Keratinocyte (primary cell): ENCODE measurements at regions not wholly inside any gene's neighbourhood (a gene's known extent, or its start where the extent isn't known, plus 50 kb on each side); places are given as distances from the start of the nearest gene placed in this dataset.

Experiments used
- DNase-seq: peaks from one replicate; pipeline ENCODE4 v3.0.0-alpha.2; 2011; ENCODE audit warnings: low read depth, missing footprints, low spot score
- FAIRE-seq: peaks from 2 replicates; lab custom pipeline; 2011; peaks lifted over from hg19 to GRCh38; lab: Jason Lieb, UNC
- H2AFZ ChIP-seq: 2 replicates; pipeline ENCODE4 v1.6.0; 2012; ENCODE audit warnings: low read length, control low read depth, inconsistent platforms; ENCODE audit not compliant: control insufficient read depth
- H3K27ac ChIP-seq: 2 replicates; pipeline ENCODE4 v1.5.1; 2011; ENCODE audit warnings: low read length; ENCODE audit not compliant: control insufficient read depth, insufficient read depth
- H3K27me3 ChIP-seq: 3 replicates; pipeline ENCODE4 v1.6.0; 2011; ENCODE audit warnings: low read length; ENCODE audit not compliant: control insufficient read depth, insufficient read depth; ENCODE audit errors: extremely low read depth
- H3K36me3 ChIP-seq, 2 experiments: 2 replicates in 1 of 2; 3 replicates in 1 of 2; pipeline ENCODE4 v1.5.1; 2011; ENCODE audit warnings: low read length in 2 of 2, mild to moderate bottlenecking in 1 of 2; ENCODE audit not compliant: control insufficient read depth in 2 of 2, insufficient read depth in 2 of 2; ENCODE audit errors: extremely low read depth in 1 of 2
- H3K4me1 ChIP-seq: 3 replicates; pipeline ENCODE4 v1.5.1; 2011; ENCODE audit warnings: low read length; ENCODE audit not compliant: control insufficient read depth, insufficient read depth; ENCODE audit errors: extremely low read depth
- H3K4me2 ChIP-seq: 3 replicates; pipeline ENCODE4 v1.6.0; 2011; ENCODE audit warnings: low read depth, low read length; ENCODE audit not compliant: control insufficient read depth, insufficient read depth; ENCODE audit errors: extremely low read depth
- H3K4me3 ChIP-seq, 3 experiments: fragments of 200-600 bp in 1 of 3; sonication (generic) in 1 of 3; 2 replicates in 2 of 3; 3 replicates in 1 of 3; pipeline ENCODE4 v1.5.1; 2011 to 2016; ENCODE audit warnings: low read length in 3 of 3, mild to moderate bottlenecking in 3 of 3, control low read depth in 2 of 3, inconsistent platforms in 1 of 3, low read depth in 1 of 3, mixed read lengths in 1 of 3, mixed run types in 1 of 3, moderate library complexity in 1 of 3; ENCODE audit not compliant: control insufficient read depth in 2 of 3, insufficient read depth in 2 of 3; ENCODE audit errors: extremely low read depth in 1 of 3
- H3K79me2 ChIP-seq: 2 replicates; pipeline ENCODE4 v1.6.0; 2012; ENCODE audit warnings: low read length; ENCODE audit not compliant: control insufficient read depth, insufficient read depth
- H3K9ac ChIP-seq: 3 replicates; pipeline ENCODE4 v1.6.0; 2011; ENCODE audit warnings: low read length; ENCODE audit not compliant: control insufficient read depth, insufficient read depth; ENCODE audit errors: extremely low read depth
- H3K9me1 ChIP-seq: 3 replicates; pipeline ENCODE4 v1.6.0; 2011; ENCODE audit warnings: low read length; ENCODE audit not compliant: control insufficient read depth, insufficient read depth; ENCODE audit errors: extremely low read depth
- H3K9me3 ChIP-seq: 2 replicates; pipeline ENCODE4 v1.5.1; 2012; ENCODE audit warnings: low read depth, low read length; ENCODE audit not compliant: control insufficient read depth
- H4K20me1 ChIP-seq: 3 replicates; pipeline ENCODE4 v1.6.0; 2011; ENCODE audit warnings: low read length; ENCODE audit not compliant: control insufficient read depth, insufficient read depth; ENCODE audit errors: extremely low read depth
- CTCF ChIP-seq, 3 experiments: IDR thresholded peaks in 1 of 3; conservative IDR thresholded peaks in 1 of 3; optimal IDR thresholded peaks in 1 of 3; 2 replicates in 2 of 3; 3 replicates in 1 of 3; pipeline versions ENCODE3 to v1.5.1; 2011; ENCODE audit warnings: low read length in 3 of 3, mild to moderate bottlenecking in 3 of 3, moderate library complexity in 2 of 3, control low read depth in 1 of 3, inconsistent platforms in 1 of 3; ENCODE audit not compliant: insufficient read depth in 2 of 3; ENCODE audit errors: extremely low read depth in 1 of 3
- EZH2 ChIP-seq: IDR thresholded peaks from one replicate; pipeline ENCODE4 v1.6.1; 2012; ENCODE audit warnings: inconsistent platforms, mild to moderate bottlenecking, low read length, moderate library complexity
- dilution Hi-C: fragments of 300-500 bp; cut with MboI; formaldehyde crosslinking; loops from one replicate; pipeline ENCODE4 v1.7.0; 2020; ENCODE audit warnings: low sequenced_read_pairs; ENCODE audit not compliant: extremely low pct_ligation_motif_present

- no peaks in the 10 kb centered on the region for H3K79me2 ChIP-seq
- no peak for DNase-seq
- no peaks in the 10 kb centered on the region for H3K27me3 ChIP-seq
- H3K9ac ChIP-seq = no peak overlapping the region
- TF ChIP-seq EZH2 = no peak
- TF ChIP-seq CTCF (optimal IDR thresholded peaks at IDR 0.05 in 1 of 3, IDR thresholded peaks at IDR 0.05 in 1 of 3, conservative IDR thresholded peaks at IDR 0.05 in 1 of 3; ENCODE audit: extremely low read depth in 1 of 3, insufficient read depth in 2 of 3, low read length in 3 of 3) = no peak
- no peak overlapping the region for H3K27ac ChIP-seq
- H3K36me3 ChIP-seq = no peaks in the 10 kb centered on the region
- no peaks in the 10 kb centered on the region for H3K4me1 ChIP-seq
- no peak for FAIRE-seq
- peaks cover 2% of the 10 kb centered on the region for H3K9me3 ChIP-seq
- H3K9me1 ChIP-seq = no peaks in the 10 kb centered on the region
- dilution Hi-C loops = no loop called here
- H4K20me1 ChIP-seq = no peaks in the 10 kb centered on the region
- H2AFZ ChIP-seq = no peak overlapping the region
- H3K4me2 ChIP-seq = no peak overlapping the region
- no peak overlapping the region for H3K4me3 ChIP-seq
Measured at GRCh38 chr2:103847276-103847675, 1006.6 kb upstream of the POU3F3 start.

GRCh38 chr2:103859238-103859637 lies 994.7 kb upstream of the POU3F3 start:
- FAIRE-seq = no peak

More at GRCh38 chr2:103859238-103859637, 994.7 kb upstream of the POU3F3 start:
- Histone ChIP-seq H3K79me2 (no peaks in the 10 kb centered on the region), H3K9me3 (no peaks in the 10 kb centered on the region), H3K9me1 (no peaks in the 10 kb centered on the region), H3K4me2 (no peak overlapping the region), H2AFZ (no peak overlapping the region), H3K27me3 (no peaks in the 10 kb centered on the region), H3K27ac (no peak overlapping the region), H3K4me3 (no peak overlapping the region), H3K9ac (no peak overlapping the region), H3K36me3 (no peaks in the 10 kb centered on the region), H4K20me1 (no peaks in the 10 kb centered on the region), H3K4me1 (no peaks in the 10 kb centered on the region)
- no peak for DNase-seq
- TF ChIP-seq CTCF (optimal IDR thresholded peaks at IDR 0.05 in 1 of 3, IDR thresholded peaks at IDR 0.05 in 1 of 3, conservative IDR thresholded peaks at IDR 0.05 in 1 of 3; ENCODE audit: extremely low read depth in 1 of 3, insufficient read depth in 2 of 3, low read length in 3 of 3) (no peak), EZH2 (no peak)
- dilution Hi-C loops = no loop called here
